ENCODE measurements at regions not wholly inside any gene's neighbourhood (a gene's known extent, or its start where the extent isn't known, plus 50 kb on each side); places are given as distances from the start of the nearest gene placed in this dataset.

- no peak for DNase-seq
- no peaks in the 10 kb centered on the region for H3K27me3 Mint-ChIP-seq
- H3K4me1 Mint-ChIP-seq (ENCODE audit: low read depth): no peaks in the 10 kb centered on the region
- H3K4me3 Mint-ChIP-seq: no peak overlapping the region
- H3K9me3 Mint-ChIP-seq: peaks cover 32% of the 10 kb centered on the region
- no peak overlapping the region for H3K27ac Mint-ChIP-seq
- no peaks in the 10 kb centered on the region for H3K36me3 Mint-ChIP-seq (ENCODE audit: low read depth)
These were observed 55.3 kb upstream of the POM121L12 start for GRCh38 chr7:52980129-52980528.

GRCh38 chr7:52973126-52973525 lies 62.3 kb upstream of the POM121L12 start:
- no peak overlapping the region for H3K27ac Mint-ChIP-seq
- no peak for DNase-seq
- H3K27me3 Mint-ChIP-seq: no peaks in the 10 kb centered on the region
- H3K36me3 Mint-ChIP-seq (ENCODE audit: low read depth): no peaks in the 10 kb centered on the region
- no peaks in the 10 kb centered on the region for H3K4me1 Mint-ChIP-seq (ENCODE audit: low read depth)
- H3K4me3 Mint-ChIP-seq: no peak overlapping the region
- peaks cover 9% of the 10 kb centered on the region for H3K9me3 Mint-ChIP-seq

GRCh38 chr7:52962402-52963076 lies 72.9 kb upstream of the POM121L12 start:
- Mint-ChIP-seq H3K27ac (no peak overlapping the region), H3K4me1 (ENCODE audit: low read depth) (no peaks in the 10 kb centered on the region), H3K4me3 (no peak overlapping the region), H3K9me3 (peaks cover 24% of the 10 kb centered on the region), H3K36me3 (ENCODE audit: low read depth) (no peaks in the 10 kb centered on the region), H3K27me3 (no peaks in the 10 kb centered on the region)
- DNase-seq: no peak

- H3K4me3 Mint-ChIP-seq: no peak overlapping the region
- no peak for DNase-seq
- H3K27me3 Mint-ChIP-seq: no peaks in the 10 kb centered on the region
- no peak overlapping the region for H3K27ac Mint-ChIP-seq
- peaks cover 33% of the 10 kb centered on the region for H3K9me3 Mint-ChIP-seq
- H3K36me3 Mint-ChIP-seq (ENCODE audit: low read depth): no peaks in the 10 kb centered on the region
- H3K4me1 Mint-ChIP-seq (ENCODE audit: low read depth): no peaks in the 10 kb centered on the region
These were observed 74.3 kb upstream of the POM121L12 start for GRCh38 chr7:52961084-52961483.

GRCh38 chr7:52959878-52960660 lies 75.4 kb upstream of the POM121L12 start:
- no peak overlapping the region for H3K27ac Mint-ChIP-seq
- no peaks in the 10 kb centered on the region for H3K4me1 Mint-ChIP-seq (ENCODE audit: low read depth)
- DNase-seq: no peak
- peaks cover 31% of the 10 kb centered on the region for H3K9me3 Mint-ChIP-seq
- H3K27me3 Mint-ChIP-seq: no peaks in the 10 kb centered on the region
- no peaks in the 10 kb centered on the region for H3K36me3 Mint-ChIP-seq (ENCODE audit: low read depth)
- H3K4me3 Mint-ChIP-seq: no peak overlapping the region

- Mint-ChIP-seq H3K4me1 (ENCODE audit: low read depth) (no peaks in the 10 kb centered on the region), H3K9me3 (peaks cover 31% of the 10 kb centered on the region), H3K36me3 (ENCODE audit: low read depth) (no peaks in the 10 kb centered on the region), H3K27me3 (no peaks in the 10 kb centered on the region), H3K4me3 (no peak overlapping the region), H3K27ac (no peak overlapping the region)
- no peak for DNase-seq
These were observed 76.1 kb upstream of the POM121L12 start for GRCh38 chr7:52959336-52959735.

GRCh38 chr7:52958621-52959140 lies 76.8 kb upstream of the POM121L12 start:
- peaks cover 30% of the 10 kb centered on the region for H3K9me3 Mint-ChIP-seq
- no peaks in the 10 kb centered on the region for H3K27me3 Mint-ChIP-seq
- H3K36me3 Mint-ChIP-seq (ENCODE audit: low read depth): no peaks in the 10 kb centered on the region
- no peak overlapping the region for H3K4me3 Mint-ChIP-seq
- H3K27ac Mint-ChIP-seq: no peak overlapping the region
- no peaks in the 10 kb centered on the region for H3K4me1 Mint-ChIP-seq (ENCODE audit: low read depth)
- no peak for DNase-seq

GRCh38 chr7:52956379-52956915 lies 79.0 kb upstream of the POM121L12 start:
- Mint-ChIP-seq H3K9me3 (peaks cover 27% of the 10 kb centered on the region), H3K27ac (no peak overlapping the region), H3K4me1 (ENCODE audit: low read depth) (no peaks in the 10 kb centered on the region), H3K4me3 (no peak overlapping the region), H3K27me3 (no peaks in the 10 kb centered on the region), H3K36me3 (ENCODE audit: low read depth) (no peaks in the 10 kb centered on the region)
- DNase-seq: no peak

- peaks cover 26% of the 10 kb centered on the region for H3K9me3 Mint-ChIP-seq
- no peaks in the 10 kb centered on the region for H3K27me3 Mint-ChIP-seq
- no peak overlapping the region for H3K27ac Mint-ChIP-seq
- no peak overlapping the region for H3K4me3 Mint-ChIP-seq
- no peaks in the 10 kb centered on the region for H3K36me3 Mint-ChIP-seq (ENCODE audit: low read depth)
- DNase-seq: no peak
- no peaks in the 10 kb centered on the region for H3K4me1 Mint-ChIP-seq (ENCODE audit: low read depth)
These were observed 79.9 kb upstream of the POM121L12 start for GRCh38 chr7:52955522-52955921.

- no peaks in the 10 kb centered on the region for H3K4me1 Mint-ChIP-seq (ENCODE audit: low read depth)
- no peaks in the 10 kb centered on the region for H3K36me3 Mint-ChIP-seq (ENCODE audit: low read depth)
- H3K9me3 Mint-ChIP-seq: peaks cover 30% of the 10 kb centered on the region
- no peak overlapping the region for H3K4me3 Mint-ChIP-seq
- no peak for DNase-seq
- H3K27me3 Mint-ChIP-seq: no peaks in the 10 kb centered on the region
- H3K27ac Mint-ChIP-seq: no peak overlapping the region
These were observed 90.5 kb upstream of the POM121L12 start for GRCh38 chr7:52944921-52945320.

- no peaks in the 10 kb centered on the region for H3K4me1 Mint-ChIP-seq (ENCODE audit: low read depth)
- no peak for DNase-seq
These were observed 95.0 kb upstream of the POM121L12 start for GRCh38 chr7:52940481-52940880.

GRCh38 chr7:52938455-52939133 lies 96.8 kb upstream of the POM121L12 start:
- Mint-ChIP-seq H3K9me3 (peaks cover 28% of the 10 kb centered on the region), H3K27ac (no peak overlapping the region), H3K27me3 (no peaks in the 10 kb centered on the region), H3K4me1 (ENCODE audit: low read depth) (no peaks in the 10 kb centered on the region), H3K36me3 (ENCODE audit: low read depth) (no peaks in the 10 kb centered on the region), H3K4me3 (no peak overlapping the region)
- DNase-seq: no peak

More at GRCh38 chr7:52940481-52940880, 95.0 kb upstream of the POM121L12 start:
- Mint-ChIP-seq H3K27me3 (no peaks in the 10 kb centered on the region), H3K4me3 (no peak overlapping the region), H3K27ac (no peak overlapping the region), H3K36me3 (ENCODE audit: low read depth) (no peaks in the 10 kb centered on the region), H3K9me3 (peaks cover 22% of the 10 kb centered on the region)

GRCh38 chr7:52936750-52937149 lies 98.7 kb upstream of the POM121L12 start:
- H3K36me3 Mint-ChIP-seq (ENCODE audit: low read depth): no peaks in the 10 kb centered on the region
- peaks cover 41% of the 10 kb centered on the region for H3K9me3 Mint-ChIP-seq
- no peaks in the 10 kb centered on the region for H3K27me3 Mint-ChIP-seq
- no peak overlapping the region for H3K27ac Mint-ChIP-seq
- no peaks in the 10 kb centered on the region for H3K4me1 Mint-ChIP-seq (ENCODE audit: low read depth)
- no peak for DNase-seq
- H3K4me3 Mint-ChIP-seq: no peak overlapping the region

- no peaks in the 10 kb centered on the region for H3K4me1 Mint-ChIP-seq (ENCODE audit: low read depth)
- H3K27me3 Mint-ChIP-seq: no peaks in the 10 kb centered on the region
- no peak overlapping the region for H3K4me3 Mint-ChIP-seq
- no peak overlapping the region for H3K27ac Mint-ChIP-seq
- DNase-seq: no peak
- H3K9me3 Mint-ChIP-seq: peaks cover 28% of the 10 kb centered on the region
- no peaks in the 10 kb centered on the region for H3K36me3 Mint-ChIP-seq (ENCODE audit: low read depth)
These were observed 106.8 kb upstream of the POM121L12 start for GRCh38 chr7:52928591-52928990.

Data from activated T-cell treated with anti-CD3 and anti-CD28 coated beads, Interleukin-2, amount 50 U/mL, for 24 hours (primary cell).